ENCODE measurements at regions not wholly inside any gene's neighbourhood (a gene's known extent, or its start where the extent isn't known, plus 50 kb on each side); places are given as distances from the start of the nearest gene placed in this dataset.

- intact Hi-C loops (cut with micrococcal nuclease), result no loop called here
- POLR2A ChIA-PET, result no interaction called here
- no peak for FAIRE-seq
These were observed 408.5 kb downstream of the TMEM38B start for GRCh38 chr9:106102821-106103220.

DNA sequence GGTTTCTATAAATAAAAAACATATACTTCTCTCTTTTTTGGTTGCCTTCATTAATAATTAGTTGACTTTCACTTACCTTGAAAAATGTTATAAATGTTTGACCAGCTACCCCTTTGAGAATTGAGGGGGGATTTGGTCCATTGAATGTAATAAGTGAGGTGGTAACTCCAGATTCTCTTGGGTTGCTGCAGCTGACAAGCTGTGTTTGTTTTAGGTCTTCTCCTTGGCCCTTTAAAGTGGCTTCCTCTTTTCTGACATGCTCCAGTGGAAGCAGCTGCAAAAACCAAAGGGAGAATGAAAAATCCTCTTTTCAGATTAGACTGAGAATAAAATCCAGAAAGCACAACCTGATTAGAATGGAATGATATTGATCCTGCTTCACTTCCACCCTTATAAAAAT is 410.5 kb downstream of the TMEM38B start:
- intact Hi-C loops (cut with micrococcal nuclease) (no loop called here), dilution Hi-C loops (cut with MboI; ENCODE audit: extremely low pct_ligation_motif_present, low sequenced_read_pairs) (no loop called here)
- no peak overlapping the region for H3K4me2 ChIP-seq (ENCODE audit: insufficient read depth, low read length)
- peaks cover 2% of the 10 kb centered on the region for H3K9me3 ChIP-seq (replicated peaks; ENCODE audit: control insufficient read depth, insufficient read depth, low read length)
- H3K36me3 ChIP-seq (ENCODE audit: control insufficient read depth in 2 of 2, extremely low read depth in 1 of 2, insufficient read depth in 2 of 2, low read length in 2 of 2), result no peaks in the 10 kb centered on the region
- DNase-seq (ENCODE audit: low read depth, low spot score) (no peak), FAIRE-seq (no peak)
- no peaks in the 10 kb centered on the region for H3K9me1 ChIP-seq (replicated peaks; ENCODE audit: control insufficient read depth, extremely low read depth, insufficient read depth, low read length)
- ChIA-PET POLR2A (no interaction called here), CTCF (no interaction called here)
- TF ChIP-seq MYC (IDR thresholded peaks at IDR 0.05; ENCODE audit: low read depth, low read length) (no peak), FOS (IDR thresholded peaks at IDR 0.05; ENCODE audit: borderline replicate concordance, insufficient read depth, low read length) (no peak), POLR2A (IDR thresholded peaks at IDR 0.05; ENCODE audit: low read depth, low read length) (no peak), GATA2 (IDR thresholded peaks at IDR 0.05; ENCODE audit: insufficient read depth, insufficient read length, low read depth, low read length) (no peak), EZH2 (IDR thresholded peaks at IDR 0.05; ENCODE audit: borderline replicate concordance, low read depth, low read length, severe bottlenecking) (no peak), POLR2AphosphoS5 (IDR thresholded peaks at IDR 0.05; ENCODE audit: insufficient read depth, low read depth, low read length) (no peak), JUN (IDR thresholded peaks at IDR 0.05; ENCODE audit: borderline replicate concordance, insufficient read depth, insufficient read length, low read depth) (no peak)
- TF ChIP-seq, protein P1, sequence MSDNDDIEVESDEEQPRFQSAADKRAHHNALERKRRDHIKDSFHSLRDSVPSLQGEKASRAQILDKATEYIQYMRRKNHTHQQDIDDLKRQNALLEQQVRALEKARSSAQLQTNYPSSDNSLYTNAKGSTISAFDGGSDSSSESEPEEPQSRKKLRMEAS (IDR thresholded peaks at IDR 0.05; ENCODE audit: insufficient read depth, insufficient read length), result no peak
- TF ChIP-seq, protein P2, sequence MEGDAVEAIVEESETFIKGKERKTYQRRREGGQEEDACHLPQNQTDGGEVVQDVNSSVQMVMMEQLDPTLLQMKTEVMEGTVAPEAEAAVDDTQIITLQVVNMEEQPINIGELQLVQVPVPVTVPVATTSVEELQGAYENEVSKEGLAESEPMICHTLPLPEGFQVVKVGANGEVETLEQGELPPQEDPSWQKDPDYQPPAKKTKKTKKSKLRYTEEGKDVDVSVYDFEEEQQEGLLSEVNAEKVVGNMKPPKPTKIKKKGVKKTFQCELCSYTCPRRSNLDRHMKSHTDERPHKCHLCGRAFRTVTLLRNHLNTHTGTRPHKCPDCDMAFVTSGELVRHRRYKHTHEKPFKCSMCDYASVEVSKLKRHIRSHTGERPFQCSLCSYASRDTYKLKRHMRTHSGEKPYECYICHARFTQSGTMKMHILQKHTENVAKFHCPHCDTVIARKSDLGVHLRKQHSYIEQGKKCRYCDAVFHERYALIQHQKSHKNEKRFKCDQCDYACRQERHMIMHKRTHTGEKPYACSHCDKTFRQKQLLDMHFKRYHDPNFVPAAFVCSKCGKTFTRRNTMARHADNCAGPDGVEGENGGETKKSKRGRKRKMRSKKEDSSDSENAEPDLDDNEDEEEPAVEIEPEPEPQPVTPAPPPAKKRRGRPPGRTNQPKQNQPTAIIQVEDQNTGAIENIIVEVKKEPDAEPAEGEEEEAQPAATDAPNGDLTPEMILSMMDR (IDR thresholded peaks at IDR 0.05; ENCODE audit: extremely low read depth in 1 of 2, insufficient read depth in 1 of 2, low read depth in 1 of 2, low read length in 2 of 2), result no peak
- H4K20me1 ChIP-seq (replicated peaks; ENCODE audit: control insufficient read depth, extremely low read depth, insufficient read depth, low read length), result no peaks in the 10 kb centered on the region
- BruUV-seq (replicated peaks), result no TSS peak
- H3K4me1 ChIP-seq (ENCODE audit: control insufficient read depth, extremely low read depth, insufficient read depth, low read length), result no peaks in the 10 kb centered on the region
- no peak overlapping the region for H2AFZ ChIP-seq (ENCODE audit: low read depth, low read length)
- H3K27me3 ChIP-seq (ENCODE audit: control insufficient read depth in 2 of 2, insufficient read depth in 2 of 2, low read length in 2 of 2), result no peaks in the 10 kb centered on the region
- no peaks in the 10 kb centered on the region for H3K79me2 ChIP-seq (ENCODE audit: control insufficient read depth, insufficient read depth, low read length)
- no peak overlapping the region for H3K27ac ChIP-seq (ENCODE audit: insufficient read depth, low read depth, low read length)
- H3K4me3 ChIP-seq (replicated peaks in 1 of 3; ENCODE audit: insufficient read depth in 1 of 3, low read depth in 1 of 3, low read length in 3 of 3), result no peak overlapping the region
- no peak overlapping the region for H3K9ac ChIP-seq (replicated peaks; ENCODE audit: extremely low read depth, insufficient read depth, low read length)

More at GRCh38 chr9:106102821-106103220, 408.5 kb downstream of the TMEM38B start:
- no peak overlapping the region for H3K4me2 ChIP-seq (ENCODE audit: insufficient read depth, low read length)
- no peak for DNase-seq (ENCODE audit: low read depth, low spot score)
- no peaks in the 10 kb centered on the region for H3K9me1 ChIP-seq (replicated peaks; ENCODE audit: control insufficient read depth, extremely low read depth, insufficient read depth, low read length)
- BruUV-seq (replicated peaks), result no TSS peak
- CTCF ChIA-PET, result no interaction called here
- H2AFZ ChIP-seq (ENCODE audit: low read depth, low read length), result no peak overlapping the region
- H3K36me3 ChIP-seq (ENCODE audit: control insufficient read depth in 2 of 2, extremely low read depth in 1 of 2, insufficient read depth in 2 of 2, low read length in 2 of 2), result no peaks in the 10 kb centered on the region
- no peaks in the 10 kb centered on the region for H4K20me1 ChIP-seq (replicated peaks; ENCODE audit: control insufficient read depth, extremely low read depth, insufficient read depth, low read length)
- H3K4me3 ChIP-seq (replicated peaks in 1 of 3; ENCODE audit: insufficient read depth in 1 of 3, low read depth in 1 of 3, low read length in 3 of 3), result no peak overlapping the region
- no peaks in the 10 kb centered on the region for H3K27me3 ChIP-seq (ENCODE audit: control insufficient read depth in 2 of 2, insufficient read depth in 2 of 2, low read length in 2 of 2)
- H3K27ac ChIP-seq (ENCODE audit: insufficient read depth, low read depth, low read length), result no peak overlapping the region
- no peak overlapping the region for H3K9ac ChIP-seq (replicated peaks; ENCODE audit: extremely low read depth, insufficient read depth, low read length)
- no peaks in the 10 kb centered on the region for H3K4me1 ChIP-seq (ENCODE audit: control insufficient read depth, extremely low read depth, insufficient read depth, low read length)
- H3K9me3 ChIP-seq (replicated peaks; ENCODE audit: control insufficient read depth, insufficient read depth, low read length), result peaks cover 2% of the 10 kb centered on the region
- TF ChIP-seq, protein P2 (IDR thresholded peaks at IDR 0.05; ENCODE audit: extremely low read depth in 1 of 2, insufficient read depth in 1 of 2, low read depth in 1 of 2, low read length in 2 of 2), result no peak
- no peak for TF ChIP-seq MYC (IDR thresholded peaks at IDR 0.05; ENCODE audit: low read depth, low read length)
- TF ChIP-seq EZH2 (IDR thresholded peaks at IDR 0.05; ENCODE audit: borderline replicate concordance, low read depth, low read length, severe bottlenecking), result no peak
- dilution Hi-C loops (cut with MboI; ENCODE audit: extremely low pct_ligation_motif_present, low sequenced_read_pairs), result no loop called here
- H3K79me2 ChIP-seq (ENCODE audit: control insufficient read depth, insufficient read depth, low read length), result no peaks in the 10 kb centered on the region
